VCaP (cell line): ENCODE measurements at regions not wholly inside any gene's neighbourhood (a gene's known extent, or its start where the extent isn't known, plus 50 kb on each side); places are given as distances from the start of the nearest gene placed in this dataset.

Experiments
- H3K27ac ChIP-seq: fragments of 450-650 bp; 2 replicates; pipeline ENCODE4 v1.5.1; 2017
- CTCF ChIP-seq: fragments of 450-650 bp; conservative IDR thresholded peaks from 2 replicates; pipeline ENCODE4 v1.5.1; 2017; ENCODE audit warnings: mild to moderate bottlenecking, moderate library complexity

DNA sequence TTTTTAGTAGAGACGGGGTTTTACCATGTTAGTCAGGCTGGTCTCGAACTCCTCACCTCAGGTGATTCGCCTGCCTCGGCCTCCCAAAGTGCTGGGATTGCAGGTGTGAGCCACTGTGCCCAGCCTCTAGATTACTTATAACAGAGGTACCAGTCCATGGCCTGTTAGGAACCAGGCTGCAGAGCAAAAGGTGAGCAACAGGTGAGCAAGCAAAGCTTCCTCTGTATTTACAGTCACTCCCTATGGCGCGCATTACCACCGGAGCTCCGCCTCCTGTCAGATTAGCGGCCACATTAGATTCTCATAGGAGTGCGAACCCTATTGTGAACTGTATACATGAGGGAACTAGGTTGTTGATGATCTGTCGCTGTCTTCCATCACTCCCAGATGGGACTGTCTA is 178.0 kb upstream of the SALL4 start:
- H3K27ac ChIP-seq = no peak overlapping the region
- no peak for TF ChIP-seq CTCF

- H3K27ac ChIP-seq = no peak overlapping the region
- no peak for TF ChIP-seq CTCF
These were observed 176.9 kb upstream of the SALL4 start for GRCh38 chr20:51979226-51979625.

- no peak overlapping the region for H3K27ac ChIP-seq
- no peak for TF ChIP-seq CTCF
These were observed 175.8 kb upstream of the SALL4 start for GRCh38 chr20:51978070-51978501.

DNA sequence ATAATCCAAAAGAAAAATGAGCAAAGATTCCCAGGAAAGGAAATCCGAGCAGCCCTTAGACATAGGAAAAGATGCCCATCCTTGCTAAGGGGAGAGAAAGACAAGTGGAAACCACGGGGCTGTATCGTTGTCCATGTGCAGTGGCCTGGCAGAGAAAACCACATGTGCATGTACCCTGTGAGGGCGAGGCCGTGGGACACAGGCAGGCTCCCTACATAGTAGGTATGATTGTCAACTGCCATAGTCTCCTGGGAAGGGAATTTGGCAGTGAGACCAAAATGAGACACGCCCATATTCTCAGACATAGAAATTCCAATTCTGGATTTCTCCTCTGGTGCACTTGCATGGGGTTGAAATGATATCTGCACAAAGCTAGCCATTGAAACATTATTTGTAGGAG is 169.7 kb upstream of the SALL4 start:
- no peak overlapping the region for H3K27ac ChIP-seq
- no peak for TF ChIP-seq CTCF

- no peak overlapping the region for H3K27ac ChIP-seq
- no peak for TF ChIP-seq CTCF
These were observed 168.5 kb upstream of the SALL4 start for GRCh38 chr20:51970858-51971257.

- TF ChIP-seq CTCF = no peak
- no peak overlapping the region for H3K27ac ChIP-seq
These were observed 166.9 kb upstream of the SALL4 start for GRCh38 chr20:51969191-51969590.

GRCh38 chr20:51968151-51968550 is 165.8 kb upstream of the SALL4 start:
- H3K27ac ChIP-seq = no peak overlapping the region
- TF ChIP-seq CTCF = no peak
